ENCODE measurements at regions not wholly inside any gene's neighbourhood (a gene's known extent, or its start where the extent isn't known, plus 50 kb on each side); places are given as distances from the start of the nearest gene placed in this dataset.

- DNase-seq (ENCODE audit: low read depth), result no peak
- TF ChIP-seq CTCF (conservative IDR thresholded peaks at IDR 0.05; ENCODE audit: low read depth, low read length), result no peak
- no peak overlapping the region for H3K4me3 ChIP-seq (ENCODE audit: low read depth, low read length)
These were observed 62.0 kb upstream of the GPRIN3 start for GRCh38 chr4:89369581-89369980.

- TF ChIP-seq CTCF (conservative IDR thresholded peaks at IDR 0.05; ENCODE audit: low read depth, low read length), result no peak
- no peak overlapping the region for H3K4me3 ChIP-seq (ENCODE audit: low read depth, low read length)
- no peak for DNase-seq (ENCODE audit: low read depth)
These were observed 61.3 kb upstream of the GPRIN3 start for GRCh38 chr4:89368861-89369260.

- no peak for DNase-seq (ENCODE audit: low read depth)
- no peak overlapping the region for H3K4me3 ChIP-seq (ENCODE audit: low read depth, low read length)
- no peak for TF ChIP-seq CTCF (conservative IDR thresholded peaks at IDR 0.05; ENCODE audit: low read depth, low read length)
These were observed 58.2 kb upstream of the GPRIN3 start for GRCh38 chr4:89365776-89366175.

- no peak overlapping the region for H3K4me3 ChIP-seq (ENCODE audit: low read depth, low read length)
- DNase-seq (ENCODE audit: low read depth), result no peak
- TF ChIP-seq CTCF (conservative IDR thresholded peaks at IDR 0.05; ENCODE audit: low read depth, low read length), result no peak
These were observed 57.8 kb upstream of the GPRIN3 start for GRCh38 chr4:89365375-89365774.

- no peak for TF ChIP-seq CTCF (conservative IDR thresholded peaks at IDR 0.05; ENCODE audit: low read depth, low read length)
- no peak for DNase-seq (ENCODE audit: low read depth)
- H3K4me3 ChIP-seq (ENCODE audit: low read depth, low read length), result no peak overlapping the region
These were observed 56.9 kb upstream of the GPRIN3 start for GRCh38 chr4:89364541-89364940.

GRCh38 chr4:89363786-89364185 lies 56.2 kb upstream of the GPRIN3 start:
- no peak for DNase-seq (ENCODE audit: low read depth)
- TF ChIP-seq CTCF (conservative IDR thresholded peaks at IDR 0.05; ENCODE audit: low read depth, low read length), result no peak
- H3K4me3 ChIP-seq (ENCODE audit: low read depth, low read length), result no peak overlapping the region

- no peak for DNase-seq (ENCODE audit: low read depth)
- TF ChIP-seq CTCF (conservative IDR thresholded peaks at IDR 0.05; ENCODE audit: low read depth, low read length), result no peak
- no peak overlapping the region for H3K4me3 ChIP-seq (ENCODE audit: low read depth, low read length)
These were observed 51.5 kb upstream of the GPRIN3 start for GRCh38 chr4:89358935-89359638.
